ENCODE measurements at regions not wholly inside any gene's neighbourhood (a gene's known extent, or its start where the extent isn't known, plus 50 kb on each side); places are given as distances from the start of the nearest gene placed in this dataset.

- no peak for DNase-seq (ENCODE audit: low read depth in 2 of 3, low spot score in 1 of 3)
These were observed 61.6 kb upstream of the CCBE1 start for GRCh38 chr18:59758837-59759236.

- DNase-seq (ENCODE audit: low read depth in 2 of 3, low spot score in 1 of 3) = no peak
These were observed 60.9 kb upstream of the CCBE1 start for GRCh38 chr18:59758106-59758505.

- no peak for DNase-seq (ENCODE audit: low read depth in 2 of 3, low spot score in 1 of 3)
These were observed 55.4 kb upstream of the CCBE1 start for GRCh38 chr18:59752666-59753065.

- DNase-seq (ENCODE audit: low read depth in 2 of 3, low spot score in 1 of 3) = no peak
These were observed 54.0 kb upstream of the CCBE1 start for GRCh38 chr18:59751186-59751585.

GRCh38 chr18:59748628-59749360 is 51.6 kb upstream of the CCBE1 start:
- no peak for DNase-seq (ENCODE audit: low read depth in 2 of 3, low spot score in 1 of 3)
